IMR-90 (cell line): ENCODE measurements at regions not wholly inside any gene's neighbourhood (a gene's known extent, or its start where the extent isn't known, plus 50 kb on each side); places are given as distances from the start of the nearest gene placed in this dataset.

Source experiments
- ATAC-seq: fragments of 200-7000 bp; cut with Tn5 transposase; 2 replicates; pipeline ENCODE4 v1.9.1; 2020; ENCODE audit warnings: low read depth, mild to moderate bottlenecking, moderate library complexity
- BruUV-seq: library from RNA; stranded (reverse); fragments of 400-500 nt; replicated peaks from 2 replicates; lab custom pipeline; 2021; lab: Mats Ljungman, UMichigan
- CTCF ChIA-PET: fragments of 300-600 bp; formaldehyde crosslinking; extraction: SDS; loops from one replicate; lab custom pipeline; 2021; ENCODE audit warnings: antibody characterized with exemption; lab: Yijun Ruan, JAX
- POLR2A ChIA-PET: fragments of 300-600 bp; sonication (Branson Sonifier 250); formaldehyde crosslinking; loops from one replicate; lab custom pipeline; 2022; ENCODE audit warnings: antibody characterized with exemption; ENCODE audit not compliant: unreplicated experiment; lab: Charles Lee
- DNase-seq: peaks from one replicate; pipeline ENCODE4 v3.0.0; 2013
- H2AFZ ChIP-seq: replicated peaks from 2 replicates; pipeline ENCODE3; 2013; ENCODE audit warnings: low read length, mild to moderate bottlenecking; ENCODE audit not compliant: poor library complexity
- H2AK5ac ChIP-seq: 2 replicates; pipeline ENCODE4 v1.6.1; 2013; ENCODE audit warnings: low read depth, low read length, inconsistent platforms
- H2AK9ac ChIP-seq: replicated peaks from 2 replicates; pipeline ENCODE3; 2013; ENCODE audit warnings: mild to moderate bottlenecking, low read depth, low read length, moderate library complexity; ENCODE audit not compliant: poor library complexity
- H2BK120ac ChIP-seq: 2 replicates; pipeline ENCODE4 v1.6.1; 2013; ENCODE audit warnings: low read depth, low read length, inconsistent platforms
- H2BK15ac ChIP-seq: 3 replicates; pipeline ENCODE4 v1.6.1; 2013; ENCODE audit warnings: low read depth, low read length, inconsistent platforms
- H2BK20ac ChIP-seq: 2 replicates; pipeline ENCODE4 v1.6.1; 2013; ENCODE audit warnings: low read depth, mild to moderate bottlenecking, inconsistent platforms, low read length, moderate library complexity
- H2BK5ac ChIP-seq: 2 replicates; pipeline ENCODE4 v1.6.1; 2013; ENCODE audit warnings: mild to moderate bottlenecking, low read depth, low read length, inconsistent platforms; ENCODE audit not compliant: poor library complexity, severe bottlenecking
- H3K14ac ChIP-seq: replicated peaks from 2 replicates; pipeline ENCODE4 v1.6.1; 2013; ENCODE audit warnings: low read depth, low read length, inconsistent platforms
- H3K18ac ChIP-seq: 2 replicates; pipeline ENCODE4 v1.6.1; 2013; ENCODE audit warnings: low read depth, low read length, control low read depth
- H3K23ac ChIP-seq: 2 replicates; pipeline ENCODE4 v1.6.1; 2013; ENCODE audit warnings: low read depth, low read length, inconsistent platforms
- H3K27ac ChIP-seq: 2 replicates; pipeline ENCODE4 v1.5.1; 2013; ENCODE audit warnings: mild to moderate bottlenecking, control low read depth, low read length; ENCODE audit not compliant: insufficient read depth
- H3K27me3 ChIP-seq: 2 replicates; pipeline ENCODE4 v1.6.1; 2013; ENCODE audit warnings: low read length; ENCODE audit not compliant: control insufficient read depth, insufficient read depth
- H3K36me3 ChIP-seq: 2 replicates; pipeline ENCODE4 v1.6.1; 2013; ENCODE audit warnings: low read length, mixed read lengths; ENCODE audit not compliant: control insufficient read depth, insufficient read depth
- H3K4ac ChIP-seq: 2 replicates; pipeline ENCODE4 v1.6.1; 2013; ENCODE audit warnings: low read depth, low read length, inconsistent platforms
- H3K4me1 ChIP-seq: 2 replicates; pipeline ENCODE4 v1.6.1; 2013; ENCODE audit warnings: low read length, mixed read lengths; ENCODE audit not compliant: control insufficient read depth, insufficient read depth
- H3K4me2 ChIP-seq: 2 replicates; pipeline ENCODE4 v1.6.1; 2013; ENCODE audit warnings: low read depth, mild to moderate bottlenecking, control low read depth, low read length, moderate library complexity
- H3K4me3 ChIP-seq: 2 replicates; pipeline ENCODE4 v1.5.1; 2013; ENCODE audit warnings: low read depth, mild to moderate bottlenecking, control low read depth, low read length, moderate library complexity; ENCODE audit not compliant: insufficient read depth
- H3K56ac ChIP-seq: 2 replicates; pipeline ENCODE4 v1.6.1; 2013; ENCODE audit warnings: low read length, inconsistent platforms; ENCODE audit not compliant: insufficient read depth; ENCODE audit errors: extremely low read depth
- H3K79me1 ChIP-seq, 2 experiments: 2 replicates each; pipeline ENCODE4 v1.6.1; 2013; ENCODE audit warnings: low read length in 2 of 2, inconsistent platforms in 1 of 2, low read depth in 1 of 2
- H3K9ac ChIP-seq: 2 replicates; pipeline ENCODE4 v1.6.1; 2013; ENCODE audit warnings: low read depth, low read length, control low read depth
- H3K9me1 ChIP-seq: 2 replicates; pipeline ENCODE4 v1.6.1; 2013; ENCODE audit warnings: low read length, inconsistent platforms; ENCODE audit not compliant: insufficient read depth
- H3K9me3 ChIP-seq: 2 replicates; pipeline ENCODE4 v1.6.1; 2013; ENCODE audit warnings: low read length; ENCODE audit not compliant: control insufficient read depth, insufficient read depth
- H4K20me1 ChIP-seq: 2 replicates; pipeline ENCODE4 v1.6.1; 2013; ENCODE audit warnings: low read length, inconsistent platforms; ENCODE audit not compliant: insufficient read depth
- H4K5ac ChIP-seq: 2 replicates; pipeline ENCODE4 v1.6.1; 2013; ENCODE audit warnings: mild to moderate bottlenecking, low read depth, low read length, control low read depth
- H4K8ac ChIP-seq, 2 experiments: 2 replicates each; pipeline ENCODE4 v1.6.1; 2013; ENCODE audit warnings: low read depth in 2 of 2, low read length in 2 of 2, control low read depth in 1 of 2, inconsistent platforms in 1 of 2
- H4K91ac ChIP-seq: 2 replicates; pipeline ENCODE4 v1.6.1; 2013; ENCODE audit warnings: low read depth, low read length, inconsistent platforms; ENCODE audit not compliant: insufficient read depth
- MAFK ChIP-seq: IDR thresholded peaks from 2 replicates; pipeline ENCODE4 v1.6.1; 2012; ENCODE audit warnings: low read depth, low read length, improper control_type of control experiment
- WGBS, 2 experiments: methylation state at CpG; one replicate each; pipeline versions ENCODE4 v1.1.5 to v1.1.7; 2013; ENCODE audit warnings: missing lambda C conversion rate in 2 of 2; ENCODE audit not compliant: insufficient read length in 1 of 2; ENCODE audit errors: extremely low coverage in 2 of 2; 5-methylcytosine and 5-hydroxymethylcytosine counted together
- dilution Hi-C: fragments of 300-500 bp; cut with HindIII; formaldehyde crosslinking; loops from one replicate; pipeline ENCODE4 v1.14.3; 2018; ENCODE audit warnings: low sequenced_read_pairs; ENCODE audit not compliant: unreplicated experiment
- in situ Hi-C: fragments of 300-500 bp; cut with MboI; formaldehyde crosslinking; loops from 3 replicates; pipeline ENCODE4 v1.14.3; 2019; ENCODE audit warnings: low sequenced_read_pairs, inconsistent platforms, mixed read lengths
- intact Hi-C: fragments of 100-400 bp; cut with micrococcal nuclease; formaldehyde crosslinking; loops from 2 replicates; pipeline ENCODE4 v1.10.0; 2022

DNA sequence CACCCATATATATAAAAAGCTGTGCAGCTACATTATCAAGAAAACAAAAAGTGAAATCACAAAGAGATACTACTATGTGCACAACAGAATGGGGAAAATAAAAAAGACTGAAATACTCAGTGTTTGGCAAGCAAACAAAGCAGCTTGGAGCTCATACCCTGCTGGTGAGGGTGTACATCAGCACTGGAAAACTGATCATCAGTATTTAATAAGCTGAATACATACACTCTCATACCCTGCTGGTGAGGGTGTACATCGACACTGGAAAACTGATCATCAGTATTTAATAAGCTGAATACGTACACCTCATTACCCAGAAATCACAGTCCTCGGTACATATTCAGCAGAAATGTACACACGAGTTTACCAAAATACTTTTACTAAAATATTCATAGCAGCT, 220.8 kb downstream of the SPP2 start:
- Histone ChIP-seq H3K27ac (no peak overlapping the region), H3K27me3 (peaks cover 3% of the 10 kb centered on the region), H4K20me1 (no peaks in the 10 kb centered on the region), H2AFZ (no peak overlapping the region), H3K9ac (no peak overlapping the region), H3K9me1 (no peaks in the 10 kb centered on the region), H3K18ac (no peak overlapping the region), H3K36me3 (no peaks in the 10 kb centered on the region), H3K14ac (no peak overlapping the region), H3K4me1 (peaks cover 2% of the 10 kb centered on the region; the same call in 1 of the 2 replicates), H2AK9ac (no peak overlapping the region), H4K5ac (no peak overlapping the region), H3K56ac (no peak overlapping the region), H2AK5ac (no peak overlapping the region), H3K4ac (no peak overlapping the region), H4K8ac (no peak overlapping the region), H3K79me1 (no peaks in the 10 kb centered on the region), H3K9me3 (no peaks in the 10 kb centered on the region), H2BK15ac (no peak overlapping the region), H2BK20ac (no peak overlapping the region), H3K4me2 (no peak overlapping the region), H2BK120ac (no peak overlapping the region), H3K23ac (no peak overlapping the region), H4K91ac (no peak overlapping the region), H2BK5ac (no peak overlapping the region), H3K4me3 (no peak overlapping the region)
- no TSS peak for BruUV-seq
- DNase-seq: no peak
- dilution Hi-C loops: no loop called here
- CTCF ChIA-PET: interaction anchor here (0.8 kb wide), 1 partner anchor 125 kb away, joined by 3 read pairs; no protein-coding TSS in a partner anchor
- in situ Hi-C loops: loop anchor here (25.0 kb wide), 1 partner anchor 841 kb away; no protein-coding TSS in a partner anchor
- no CpG with 5 or more reads among the region's 4 CpGs for WGBS, 2 experiments
- intact Hi-C loops: no loop called here
- no peak for ATAC-seq
- POLR2A ChIA-PET: no interaction called here
- TF ChIP-seq MAFK: no peak
